Tibial nerve (tissue), 4 donors: ENCODE measurements at regions not wholly inside any gene's neighbourhood (a gene's known extent, or its start where the extent isn't known, plus 50 kb on each side); places are given as distances from the start of the nearest gene placed in this dataset.

Experiments
- DNase-seq, 2 donors: peaks; one replicate each; pipeline ENCODE4 v3.0.0-alpha.2; 2019; ENCODE audit warnings: low spot score in 2 of 2
- H3K27ac ChIP-seq, 4 donors: fragments of 200-600 bp; sonication (generic) in 3 of 4; one replicate each; pipeline ENCODE4 v1.5.1; 2017 to 2019; ENCODE audit warnings: mild to moderate bottlenecking in 1 of 4
- H3K27me3 ChIP-seq, 2 donors: fragments of 200-600 bp; sonication (generic) in 1 of 2; one replicate each; pipeline versions ENCODE4 v1.5.1 to v1.6.0; 2017 to 2019
- H3K36me3 ChIP-seq, 3 donors: fragments of 200-600 bp; sonication (generic); one replicate each; pipeline ENCODE4 v1.5.1; 2018 to 2019
- H3K4me1 ChIP-seq, 4 donors: fragments of 200-600 bp; sonication (generic) in 3 of 4; one replicate each; pipeline ENCODE4 v1.5.1; 2017 to 2019
- H3K4me3 ChIP-seq, 4 donors: fragments of 200-600 bp; sonication (generic) in 3 of 4; one replicate each; pipeline ENCODE4 v1.5.1; 2017 to 2019; ENCODE audit warnings: mild to moderate bottlenecking in 1 of 4, moderate library complexity in 1 of 4
- H3K9me3 ChIP-seq, 4 donors: fragments of 200-600 bp; sonication (generic) in 3 of 4; one replicate each; pipeline ENCODE4 v1.5.1; 2017 to 2019
- CTCF ChIP-seq, 5 experiments: fragments of 200-600 bp in 3 of 5; fragments of 450-650 bp in 2 of 5; sonication (generic) in 3 of 5; IDR thresholded peaks; one replicate each; pipeline ENCODE4 v1.5.1; 2016 to 2019; ENCODE audit warnings: antibody characterized with exemption in 5 of 5, mild to moderate bottlenecking in 3 of 5, moderate library complexity in 2 of 5
- EP300 ChIP-seq, 2 donors: sonication (generic); formaldehyde crosslinking; IDR thresholded peaks; one replicate each; pipeline ENCODE4 v1.6.1; 2017; ENCODE audit warnings: antibody characterized with exemption in 2 of 2, mild to moderate bottlenecking in 1 of 2
- POLR2A ChIP-seq, 2 donors: fragments of 450-650 bp; IDR thresholded peaks; one replicate each; pipeline ENCODE4 v1.6.1; 2017; ENCODE audit warnings: antibody characterized with exemption in 2 of 2, mild to moderate bottlenecking in 2 of 2, moderate library complexity in 2 of 2
- WGBS, 2 donors: methylation state at CpG; one replicate each; pipeline ENCODE4 v1.1.5; 2018; 5-methylcytosine and 5-hydroxymethylcytosine counted together

DNA sequence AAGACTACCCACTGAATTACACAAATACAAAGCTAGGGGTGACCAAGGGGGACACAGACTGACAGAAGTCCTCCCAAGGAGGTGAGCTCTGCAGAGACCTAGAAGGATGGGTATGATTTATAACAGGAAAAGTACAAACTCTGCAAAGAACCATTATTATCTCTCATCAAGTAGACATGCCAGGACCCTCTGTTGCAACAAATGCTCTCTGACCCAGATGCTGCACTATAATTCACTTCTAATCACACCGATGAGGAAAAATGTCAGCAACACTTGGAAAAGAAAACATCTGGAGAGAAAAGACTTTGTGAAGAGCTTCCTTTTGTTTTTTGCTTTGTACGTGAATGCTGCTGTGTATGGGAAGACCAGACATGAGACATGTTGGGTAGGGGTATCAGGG is 178.3 kb upstream of the PDE1C start:
- Histone ChIP-seq H3K27me3 (no peaks in the 10 kb centered on the region), H3K4me1 (peaks cover 0 to 10% (median 0%) of the 10 kb centered on the region in 4 donors), H3K36me3 (no peaks in the 10 kb centered on the region), H3K4me3 (no peak overlapping the region), H3K27ac (no peak overlapping the region), H3K9me3 (no peaks in the 10 kb centered on the region)
- DNase-seq = no peak
- 45% methylated on average over 2 of the region's 2 CpGs for WGBS, 2 donors
- no peak for TF ChIP-seq CTCF (IDR thresholded peaks at IDR 0.05)
- no peak for TF ChIP-seq EP300 (IDR thresholded peaks at IDR 0.05)
- no peak for TF ChIP-seq POLR2A (IDR thresholded peaks at IDR 0.05)

DNA sequence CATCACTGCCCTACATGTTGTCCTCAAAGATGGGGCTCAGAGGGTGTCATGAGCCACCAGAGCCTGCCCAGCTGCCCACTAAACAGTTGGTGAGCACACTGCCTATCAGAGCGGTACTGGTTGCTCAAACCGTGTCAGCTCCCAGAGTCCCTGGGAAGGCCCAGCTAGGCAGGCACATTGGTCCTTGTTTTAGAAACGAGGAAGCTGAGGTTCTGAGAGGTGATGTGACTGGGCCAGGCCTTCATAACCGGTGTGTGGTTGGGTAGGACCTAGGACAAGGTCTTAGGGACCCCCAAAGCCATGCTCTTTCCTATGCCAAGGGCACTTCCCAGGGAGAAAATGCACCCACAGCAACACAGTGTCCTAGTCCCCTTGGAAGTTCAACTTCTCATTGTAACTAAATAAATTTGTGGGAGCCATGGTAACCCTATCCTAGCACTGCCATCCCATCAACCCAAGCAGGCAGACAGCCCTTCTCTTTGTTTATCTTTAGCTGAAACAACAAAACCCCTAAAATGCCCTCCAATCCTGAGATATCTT is 174.7 kb upstream of the PDE1C start:
- no peak overlapping the region for H3K27ac ChIP-seq
- TF ChIP-seq POLR2A (IDR thresholded peaks at IDR 0.05) = no peak
- TF ChIP-seq EP300 (IDR thresholded peaks at IDR 0.05) = no peak
- H3K9me3 ChIP-seq = no peaks in the 10 kb centered on the region
- no peaks in the 10 kb centered on the region for H3K27me3 ChIP-seq
- H3K36me3 ChIP-seq = no peaks in the 10 kb centered on the region
- WGBS, 2 donors = 83 to 85% methylated on average over 1 to 4 of the region's 4 CpGs
- DNase-seq = no peak
- no peak overlapping the region for H3K4me3 ChIP-seq
- peaks cover 0 to 3% (median 0%) of the 10 kb centered on the region in 4 donors for H3K4me1 ChIP-seq

GRCh38 chr7:32243687-32244290 is 173.6 kb upstream of the PDE1C start:
- WGBS, 2 donors = 90 to 91% methylated on average over 3 of the region's 3 CpGs
- H3K4me1 ChIP-seq = peaks cover 0 to 3% (median 0%) of the 10 kb centered on the region in 4 donors
- no peaks in the 10 kb centered on the region for H3K9me3 ChIP-seq
- no peaks in the 10 kb centered on the region for H3K36me3 ChIP-seq
- H3K27ac ChIP-seq = no peak overlapping the region
- no peak for DNase-seq
- TF ChIP-seq CTCF (IDR thresholded peaks at IDR 0.05) (no peak), EP300 (IDR thresholded peaks at IDR 0.05) (no peak), POLR2A (IDR thresholded peaks at IDR 0.05) (no peak)
- H3K4me3 ChIP-seq = no peak overlapping the region
- no peaks in the 10 kb centered on the region for H3K27me3 ChIP-seq

GRCh38 chr7:32242436-32242835 is 172.2 kb upstream of the PDE1C start:
- 58 to 60% methylated on average over 3 of the region's 3 CpGs for WGBS, 2 donors
- Histone ChIP-seq H3K9me3 (no peaks in the 10 kb centered on the region), H3K4me3 (no peak overlapping the region), H3K4me1 (no peaks in the 10 kb centered on the region), H3K27ac (no peak overlapping the region), H3K36me3 (no peaks in the 10 kb centered on the region), H3K27me3 (no peaks in the 10 kb centered on the region)
- TF ChIP-seq CTCF (IDR thresholded peaks at IDR 0.05) = no peak
- TF ChIP-seq POLR2A (IDR thresholded peaks at IDR 0.05) = no peak
- TF ChIP-seq EP300 (IDR thresholded peaks at IDR 0.05) = no peak
- DNase-seq = no peak

DNA sequence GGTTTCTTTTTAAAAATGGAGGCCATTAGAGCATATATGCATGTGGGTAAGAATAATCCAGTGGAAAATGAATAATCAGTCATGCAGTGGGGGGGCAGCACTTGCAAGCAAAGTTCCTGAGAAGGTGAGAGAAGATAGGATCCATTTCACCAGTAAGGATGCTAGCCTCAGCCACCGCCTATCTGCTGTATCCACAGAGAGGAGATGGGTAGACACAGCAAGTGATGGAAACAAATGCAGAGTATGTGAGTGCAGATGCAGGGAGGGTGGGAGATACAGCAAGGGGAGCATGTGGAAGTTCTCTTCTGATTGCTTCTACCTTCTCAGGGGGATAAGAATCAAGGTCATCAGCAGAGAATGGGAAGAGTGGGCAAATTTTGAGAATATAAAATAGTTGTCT is 171.4 kb upstream of the PDE1C start:
- H3K9me3 ChIP-seq = peaks cover 0 to 2% (median 0%) of the 10 kb centered on the region in 4 donors
- 89 to 97% methylated on average over 1 of the region's 1 CpG for WGBS, 2 donors
- no peak overlapping the region for H3K4me3 ChIP-seq
- no peak for DNase-seq
- no peaks in the 10 kb centered on the region for H3K4me1 ChIP-seq
- TF ChIP-seq POLR2A (IDR thresholded peaks at IDR 0.05) = no peak
- TF ChIP-seq CTCF (IDR thresholded peaks at IDR 0.05) = no peak
- TF ChIP-seq EP300 (IDR thresholded peaks at IDR 0.05) = no peak
- no peaks in the 10 kb centered on the region for H3K27me3 ChIP-seq
- no peak overlapping the region for H3K27ac ChIP-seq
- no peaks in the 10 kb centered on the region for H3K36me3 ChIP-seq
